Epithelial cell of esophagus (primary cell): ENCODE measurements at regions not wholly inside any gene's neighbourhood (a gene's known extent, or its start where the extent isn't known, plus 50 kb on each side); places are given as distances from the start of the nearest gene placed in this dataset.

Source experiments
- DNase-seq: peaks from one replicate; pipeline ENCODE4 v3.0.0; 2010; ENCODE audit warnings: low read depth
- H3K4me3 ChIP-seq: 2 replicates; pipeline ENCODE4 v1.5.1; 2011; ENCODE audit warnings: mild to moderate bottlenecking, low read length, control low read depth
- TF ChIP-seq, protein P1 (sequence below): IDR thresholded peaks from 2 replicates; pipeline ENCODE4 v1.5.1; 2011; ENCODE audit warnings: low read depth, mild to moderate bottlenecking, low read length, control low read depth, inconsistent platforms; ENCODE audit not compliant: insufficient read depth; ENCODE audit errors: missing control alignments

DNA sequence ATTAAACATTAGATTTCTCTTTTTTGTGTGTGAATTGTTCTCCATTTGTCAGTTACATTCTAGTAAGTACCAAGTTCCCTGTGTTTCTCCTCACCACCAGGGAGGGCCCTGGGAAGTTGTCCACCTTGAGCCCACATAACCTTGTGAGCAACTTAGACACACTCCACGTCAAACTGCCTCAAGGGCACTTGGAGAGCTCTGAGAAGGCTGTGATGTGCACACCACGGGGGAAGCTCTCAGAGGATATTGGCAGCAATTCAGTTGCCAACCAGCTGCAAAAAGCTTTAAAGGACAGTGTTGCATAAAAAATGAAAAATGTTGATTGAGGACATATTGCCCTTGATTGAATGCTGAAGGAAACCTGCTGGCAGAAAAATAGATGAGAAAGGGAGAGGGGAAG is 743.6 kb downstream of the RNF144A start:
- no peak for DNase-seq
- no peak overlapping the region for H3K4me3 ChIP-seq
- TF ChIP-seq, protein P1, sequence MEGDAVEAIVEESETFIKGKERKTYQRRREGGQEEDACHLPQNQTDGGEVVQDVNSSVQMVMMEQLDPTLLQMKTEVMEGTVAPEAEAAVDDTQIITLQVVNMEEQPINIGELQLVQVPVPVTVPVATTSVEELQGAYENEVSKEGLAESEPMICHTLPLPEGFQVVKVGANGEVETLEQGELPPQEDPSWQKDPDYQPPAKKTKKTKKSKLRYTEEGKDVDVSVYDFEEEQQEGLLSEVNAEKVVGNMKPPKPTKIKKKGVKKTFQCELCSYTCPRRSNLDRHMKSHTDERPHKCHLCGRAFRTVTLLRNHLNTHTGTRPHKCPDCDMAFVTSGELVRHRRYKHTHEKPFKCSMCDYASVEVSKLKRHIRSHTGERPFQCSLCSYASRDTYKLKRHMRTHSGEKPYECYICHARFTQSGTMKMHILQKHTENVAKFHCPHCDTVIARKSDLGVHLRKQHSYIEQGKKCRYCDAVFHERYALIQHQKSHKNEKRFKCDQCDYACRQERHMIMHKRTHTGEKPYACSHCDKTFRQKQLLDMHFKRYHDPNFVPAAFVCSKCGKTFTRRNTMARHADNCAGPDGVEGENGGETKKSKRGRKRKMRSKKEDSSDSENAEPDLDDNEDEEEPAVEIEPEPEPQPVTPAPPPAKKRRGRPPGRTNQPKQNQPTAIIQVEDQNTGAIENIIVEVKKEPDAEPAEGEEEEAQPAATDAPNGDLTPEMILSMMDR = no peak

- TF ChIP-seq, protein P1 = no peak
- no peak overlapping the region for H3K4me3 ChIP-seq
- no peak for DNase-seq
These were observed 744.3 kb downstream of the RNF144A start for GRCh38 chr2:7661502-7661901.

- no peak overlapping the region for H3K4me3 ChIP-seq
- TF ChIP-seq, protein P1 = no peak
- DNase-seq = no peak
These were observed 748.7 kb downstream of the RNF144A start for GRCh38 chr2:7665880-7666279.

- no peak for DNase-seq
- no peak overlapping the region for H3K4me3 ChIP-seq
- TF ChIP-seq, protein P1 = no peak
These were observed 749.5 kb downstream of the RNF144A start for GRCh38 chr2:7666596-7667259.

GRCh38 chr2:7667260-7667757 is 750.1 kb downstream of the RNF144A start:
- TF ChIP-seq, protein P1 = no peak
- H3K4me3 ChIP-seq = no peak overlapping the region
- no peak for DNase-seq

GRCh38 chr2:7670905-7671641 is 753.9 kb downstream of the RNF144A start:
- no peak for DNase-seq
- H3K4me3 ChIP-seq = no peak overlapping the region
- TF ChIP-seq, protein P1 = no peak
